Left renal pelvis (tissue), 4 donors: ENCODE measurements at regions not wholly inside any gene's neighbourhood (a gene's known extent, or its start where the extent isn't known, plus 50 kb on each side); places are given as distances from the start of the nearest gene placed in this dataset.
"Not testable (repeated sequence)": the region's sequence is repeated elsewhere in the genome, so short reads cannot be mapped to it uniquely, and the experiment has no call there.

Experiments
- DNase-seq, 4 donors: peaks; one replicate each; pipeline ENCODE4 v3.0.0-alpha.2; 2013; ENCODE audit warnings: low read depth in 4 of 4, low spot score in 3 of 4

DNA sequence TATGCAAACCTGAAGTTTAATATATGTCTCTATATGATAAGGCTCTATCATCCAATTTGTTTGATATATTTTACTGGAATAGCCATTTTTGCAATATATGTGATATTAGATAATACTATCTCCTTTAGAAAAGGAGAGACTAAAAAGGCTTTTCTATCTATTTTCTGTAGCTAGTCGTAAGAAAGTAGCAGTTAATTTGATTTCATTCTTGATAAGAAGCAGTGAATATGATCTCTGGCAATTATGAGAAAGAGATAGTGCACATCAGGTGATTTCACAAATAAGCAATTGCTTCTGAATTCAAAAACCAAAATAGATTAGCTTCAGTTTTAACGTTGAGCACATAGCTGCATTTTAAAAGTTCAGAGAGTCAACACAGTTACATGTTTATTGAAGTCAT is 1318.4 kb downstream of the CDH8 start:
- no peak for DNase-seq

DNA sequence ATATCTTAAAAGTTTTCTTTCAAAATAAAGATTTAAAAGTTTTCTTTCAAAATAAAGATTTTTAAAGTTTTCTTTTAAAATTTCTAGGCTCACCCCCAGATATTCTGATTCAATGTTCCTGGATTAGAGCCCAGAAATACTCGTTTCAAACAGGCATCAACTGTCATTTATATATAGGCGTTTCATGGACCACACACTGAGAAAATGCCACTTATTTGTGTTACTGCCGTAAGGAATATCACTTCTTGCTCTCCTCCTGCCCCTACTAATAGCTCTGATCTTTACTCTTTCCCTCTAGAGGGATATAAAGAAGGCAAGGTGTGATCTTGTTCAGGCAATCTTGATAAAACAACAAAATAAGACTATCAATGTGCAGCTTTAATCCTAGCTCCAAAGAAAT is 1324.1 kb downstream of the CDH8 start:
- DNase-seq = no peak

DNA sequence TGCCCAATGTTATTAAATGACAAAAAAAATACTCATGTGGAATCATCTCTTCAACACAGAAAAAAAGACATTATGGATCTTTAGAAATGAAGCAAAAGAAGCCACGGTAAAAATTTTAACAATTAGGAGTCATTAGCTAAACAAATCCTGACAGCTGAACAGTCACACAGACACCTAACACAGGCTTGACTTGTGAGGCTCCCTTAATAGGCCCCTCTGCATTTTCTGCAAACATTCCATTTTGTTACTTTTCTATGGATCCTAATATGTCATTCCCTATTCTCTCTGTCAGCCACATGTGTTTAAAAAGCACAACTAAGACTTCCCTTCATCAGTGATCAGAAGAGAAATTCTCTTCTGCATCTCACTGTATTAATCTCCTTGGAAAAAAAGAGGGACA is 1331.5 kb downstream of the CDH8 start:
- no peak for DNase-seq

DNA sequence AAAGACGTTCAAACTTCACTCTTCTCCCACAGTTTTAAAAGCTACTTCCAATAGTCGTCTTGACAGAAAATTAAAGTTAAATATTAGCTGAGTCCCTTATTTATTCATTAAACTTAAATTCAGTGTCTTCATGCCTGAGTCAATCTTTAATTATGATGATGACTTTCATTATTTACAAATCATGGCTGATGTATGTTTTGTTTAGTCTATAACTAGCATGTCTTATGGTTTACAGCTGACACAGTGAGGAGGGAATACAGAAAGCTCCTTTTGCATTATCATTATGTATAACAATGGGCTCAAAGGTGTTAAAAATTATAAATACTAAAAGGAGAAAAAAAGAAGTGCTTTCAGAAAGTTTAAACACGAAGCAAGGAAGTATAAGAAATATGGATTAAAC is 1333.1 kb downstream of the CDH8 start:
- DNase-seq = no peak

DNA sequence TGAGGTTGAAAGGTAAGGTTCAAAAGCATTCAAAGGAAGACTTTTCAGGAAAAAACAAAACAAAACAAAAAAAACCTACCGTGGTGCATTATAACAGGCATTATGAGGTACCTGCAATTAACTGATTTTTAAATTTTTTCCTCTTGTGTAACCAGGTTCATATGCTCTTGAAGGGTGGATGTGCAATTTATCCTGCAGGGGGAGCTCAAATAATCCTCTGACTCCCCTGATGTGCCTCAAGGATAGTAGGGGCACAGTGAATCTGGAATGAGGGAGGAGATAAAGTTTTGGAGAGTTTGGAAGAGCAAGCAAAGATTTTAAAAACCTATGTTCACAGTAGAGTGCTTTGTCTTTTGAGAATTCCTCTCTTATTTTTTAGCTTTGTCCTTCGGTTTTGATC is 1349.4 kb downstream of the CDH8 start:
- DNase-seq = no peak

DNA sequence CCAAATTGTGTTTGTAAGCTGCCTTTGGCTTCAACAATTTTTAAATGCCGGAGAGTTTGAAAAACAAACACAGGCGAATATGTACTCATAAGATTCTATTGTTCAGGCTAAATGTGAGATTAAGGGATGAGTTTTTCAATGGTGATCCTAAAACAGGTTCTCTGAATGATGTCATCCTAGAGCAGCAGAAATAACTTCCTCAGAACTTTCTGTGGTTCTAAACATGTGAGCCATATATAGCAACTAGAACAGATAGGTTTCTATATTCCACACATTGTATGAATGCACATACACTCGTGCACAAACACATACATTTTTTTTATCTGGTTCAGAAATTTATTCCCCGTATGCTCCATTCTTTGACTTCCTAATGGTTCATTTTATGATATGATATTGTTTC is 1352.2 kb downstream of the CDH8 start:
- DNase-seq = no peak

DNA sequence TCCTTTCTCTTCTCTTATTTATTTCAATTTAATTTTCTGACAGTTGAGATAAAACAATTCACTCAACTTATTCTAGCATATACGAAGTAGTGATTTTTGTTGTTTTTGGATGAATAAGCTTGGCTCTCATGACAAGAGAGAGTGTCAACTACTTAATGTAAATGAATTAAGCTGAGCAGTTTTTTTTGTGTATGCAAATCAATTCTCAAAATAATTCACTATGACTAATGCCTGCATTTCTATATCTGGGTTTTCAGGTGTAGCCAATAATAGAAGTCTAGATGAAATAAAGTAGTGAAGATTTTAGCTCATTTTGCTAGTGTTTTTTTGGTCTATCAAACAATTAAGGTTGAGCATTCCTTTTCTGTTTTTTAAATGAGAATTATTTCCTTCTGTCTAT is 1354.0 kb downstream of the CDH8 start:
- no peak for DNase-seq

DNA sequence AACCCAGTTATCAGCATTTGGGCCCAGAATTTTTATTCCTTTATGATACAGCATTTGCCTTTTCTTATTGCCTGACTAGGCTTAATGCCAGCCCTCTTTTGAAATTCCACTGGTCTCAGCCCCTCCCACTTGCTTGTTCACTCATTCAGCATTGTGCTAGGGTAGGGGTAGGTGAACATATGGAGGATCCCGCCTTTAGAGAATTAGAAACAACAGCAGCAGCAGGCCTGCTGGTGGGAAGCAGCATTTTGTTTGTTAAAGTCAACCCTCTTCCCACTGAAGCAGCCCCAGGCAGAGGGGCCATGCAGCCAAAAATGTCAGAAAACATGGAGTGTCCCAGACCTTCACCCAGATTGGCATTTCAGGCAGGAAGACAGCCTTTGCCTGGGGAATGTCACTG is 1355.2 kb downstream of the CDH8 start:
- no peak for DNase-seq

DNA sequence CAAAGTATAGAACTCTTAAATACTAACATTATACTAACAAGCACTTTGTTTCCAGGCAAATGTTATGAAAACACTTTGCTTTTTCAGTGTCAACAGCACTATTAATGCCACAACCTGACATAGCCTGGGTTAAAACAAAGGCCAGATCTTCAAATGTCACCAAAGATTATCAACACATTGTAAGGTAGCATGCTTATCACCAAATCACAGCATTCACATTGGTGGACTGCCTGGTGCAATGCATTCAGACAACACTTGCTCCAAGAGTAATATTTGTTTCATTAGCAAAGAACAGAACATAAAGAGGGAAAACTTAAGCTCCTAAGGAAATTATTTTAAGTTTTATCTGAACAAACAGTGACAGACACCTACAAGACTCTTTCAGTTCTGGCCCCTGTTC is 1361.2 kb downstream of the CDH8 start:
- DNase-seq = no peak

DNA sequence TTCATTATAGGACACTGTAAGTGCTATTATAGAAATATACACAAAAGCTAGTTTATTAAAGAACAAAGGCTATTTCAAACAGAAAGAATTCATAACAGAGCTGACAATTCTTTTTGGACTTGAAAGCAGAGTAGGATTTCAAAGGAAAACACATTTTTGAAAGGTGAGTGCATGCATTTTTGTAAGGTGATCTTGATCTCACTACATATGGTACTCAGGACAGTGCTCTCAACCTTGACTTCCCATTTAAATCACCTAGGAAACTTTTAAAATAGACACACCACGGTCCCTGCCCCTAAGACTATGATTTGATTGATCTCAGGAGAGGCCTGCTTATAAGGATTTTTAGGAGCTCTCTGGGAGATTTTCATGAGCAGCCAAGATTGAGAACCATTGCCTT is 1362.0 kb downstream of the CDH8 start:
- DNase-seq = no peak

DNA sequence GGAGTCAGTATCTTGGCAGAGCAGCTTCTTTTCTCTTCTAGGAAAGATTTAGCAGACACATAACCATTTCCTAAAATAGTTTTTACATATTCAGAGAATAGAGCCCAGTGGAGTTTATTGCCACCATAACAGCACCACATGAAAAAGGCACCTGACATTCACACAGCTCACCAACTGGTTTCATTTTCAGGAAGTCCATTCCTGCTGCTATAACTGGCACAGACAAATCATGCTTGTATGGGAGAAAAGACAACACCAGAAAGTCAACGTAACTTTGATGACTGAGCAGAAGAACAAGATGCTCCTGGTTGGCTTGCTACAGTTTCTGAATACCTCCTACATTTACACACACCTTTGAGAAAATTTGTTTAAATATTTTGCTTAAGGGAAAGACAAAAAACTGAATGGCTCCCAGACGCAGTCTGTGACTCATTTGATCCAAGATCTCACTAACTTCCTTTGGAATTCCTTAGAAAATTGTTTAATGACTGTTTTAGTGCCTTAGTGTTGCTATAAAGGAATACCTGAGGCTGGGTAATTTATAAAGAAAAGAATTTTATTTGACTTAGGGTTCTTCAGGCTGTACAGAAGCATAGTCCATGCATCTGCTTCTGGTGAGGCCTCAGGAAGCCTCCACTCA is 1380.6 kb downstream of the CDH8 start:
- DNase-seq = no peak

DNA sequence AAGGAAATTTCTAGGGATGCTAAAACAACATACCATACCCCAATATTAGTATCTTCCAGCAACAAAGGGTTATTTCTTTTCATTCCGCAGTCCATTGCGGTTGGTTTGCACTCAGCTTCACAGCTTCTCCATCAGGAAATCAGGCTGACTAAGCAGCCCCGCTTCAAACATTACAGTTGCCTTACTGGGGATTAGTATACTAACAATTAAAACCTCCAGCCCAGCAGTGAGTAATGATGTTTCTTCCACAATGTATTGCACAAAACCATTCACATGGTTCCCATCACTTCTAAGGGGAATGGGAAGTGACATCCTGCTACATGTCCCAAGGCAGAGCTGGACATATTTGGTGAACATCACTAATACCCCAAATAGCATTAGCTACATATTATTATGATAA is 1384.9 kb downstream of the CDH8 start:
- DNase-seq = no peak

DNA sequence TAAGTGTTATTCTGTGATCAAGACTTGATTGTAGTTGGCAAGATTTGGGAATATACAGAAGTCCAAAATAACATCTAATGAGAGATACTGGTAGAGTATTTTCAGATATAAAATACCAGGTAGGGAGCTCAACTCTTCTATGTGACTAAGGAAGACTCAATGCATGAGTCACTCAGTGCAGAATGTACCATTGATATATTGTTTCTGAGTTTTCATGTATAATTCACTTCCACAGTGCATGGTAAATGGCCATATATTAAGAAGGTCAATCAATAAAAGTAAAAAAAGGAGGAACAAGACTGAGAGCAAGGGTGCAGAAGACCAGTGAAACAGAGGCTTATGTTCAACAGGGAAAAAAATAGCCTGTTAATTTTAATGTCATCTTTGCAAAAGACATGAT is 1387.9 kb downstream of the CDH8 start:
- DNase-seq = no peak

DNA sequence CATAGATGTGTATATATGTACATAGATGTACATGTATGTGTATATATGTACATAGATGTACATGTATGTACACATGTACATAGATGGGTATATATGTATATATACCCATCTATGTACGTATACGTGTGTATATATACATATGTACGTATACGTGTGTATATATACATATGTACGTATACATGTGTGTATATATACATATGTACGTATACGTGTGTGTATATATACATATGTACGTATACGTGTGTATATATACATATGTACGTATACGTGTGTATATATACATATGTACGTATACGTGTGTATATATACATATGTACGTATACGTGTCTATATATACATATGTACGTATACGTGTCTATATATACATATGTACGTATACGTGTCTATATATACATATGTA is 1388.8 kb downstream of the CDH8 start:
- DNase-seq = not testable (repeated sequence)

DNA sequence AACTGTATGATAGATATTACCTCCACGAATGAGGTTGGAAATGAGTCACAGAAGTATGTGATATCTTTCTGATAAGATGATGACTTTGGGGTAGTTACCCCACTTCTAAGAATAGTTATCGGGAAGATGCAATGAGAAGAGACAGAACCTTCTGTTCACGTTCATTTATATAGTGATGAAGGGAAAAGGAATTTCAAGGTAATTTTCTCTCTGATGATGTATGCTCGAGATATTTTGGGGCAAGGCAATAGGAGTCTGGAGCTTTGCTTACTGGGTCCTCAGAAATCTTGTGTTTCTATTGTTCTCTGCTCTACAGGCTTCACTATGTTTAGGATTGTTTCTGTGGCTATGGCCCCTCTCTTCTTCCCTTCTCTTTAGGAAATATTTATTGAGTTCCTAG is 1389.6 kb downstream of the CDH8 start:
- no peak for DNase-seq

DNA sequence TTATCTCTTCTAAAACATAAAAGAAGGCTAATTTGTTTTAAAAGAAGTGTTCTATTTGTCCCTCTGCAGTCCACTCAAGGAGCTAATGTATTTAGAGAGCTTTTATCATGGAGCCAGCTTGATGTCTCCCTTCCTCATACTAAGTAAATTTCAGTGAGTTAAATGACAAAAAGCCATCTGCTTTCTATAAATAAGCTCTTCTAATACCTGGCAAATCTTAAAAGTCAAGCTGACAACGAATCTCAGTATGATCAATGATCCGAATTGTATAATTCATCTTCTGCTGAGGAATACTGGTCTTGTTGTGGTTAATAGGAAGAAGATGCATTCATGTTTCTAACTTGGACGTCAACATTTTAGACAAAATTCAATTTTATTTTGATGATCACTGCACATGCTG is 1390.7 kb downstream of the CDH8 start:
- no peak for DNase-seq

DNA sequence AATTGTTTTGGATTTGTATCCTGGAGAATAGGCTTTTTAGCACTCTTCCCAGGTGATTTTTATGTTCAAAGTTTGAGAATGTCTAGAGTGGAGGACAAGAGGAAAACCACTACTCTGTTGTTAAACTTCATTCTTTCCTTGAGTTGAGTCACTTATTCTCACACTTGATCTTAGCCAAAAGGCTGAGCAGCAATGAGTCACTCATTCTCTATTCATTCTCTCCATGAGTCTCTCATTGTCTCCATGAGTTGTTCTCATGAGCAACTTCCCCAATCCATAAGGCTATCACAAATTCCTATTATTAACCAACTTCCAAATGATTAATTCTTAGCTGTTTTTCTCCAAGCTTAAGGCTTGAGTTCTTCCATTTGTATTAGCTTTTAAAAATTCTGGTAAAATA is 1393.3 kb downstream of the CDH8 start:
- DNase-seq = no peak

DNA sequence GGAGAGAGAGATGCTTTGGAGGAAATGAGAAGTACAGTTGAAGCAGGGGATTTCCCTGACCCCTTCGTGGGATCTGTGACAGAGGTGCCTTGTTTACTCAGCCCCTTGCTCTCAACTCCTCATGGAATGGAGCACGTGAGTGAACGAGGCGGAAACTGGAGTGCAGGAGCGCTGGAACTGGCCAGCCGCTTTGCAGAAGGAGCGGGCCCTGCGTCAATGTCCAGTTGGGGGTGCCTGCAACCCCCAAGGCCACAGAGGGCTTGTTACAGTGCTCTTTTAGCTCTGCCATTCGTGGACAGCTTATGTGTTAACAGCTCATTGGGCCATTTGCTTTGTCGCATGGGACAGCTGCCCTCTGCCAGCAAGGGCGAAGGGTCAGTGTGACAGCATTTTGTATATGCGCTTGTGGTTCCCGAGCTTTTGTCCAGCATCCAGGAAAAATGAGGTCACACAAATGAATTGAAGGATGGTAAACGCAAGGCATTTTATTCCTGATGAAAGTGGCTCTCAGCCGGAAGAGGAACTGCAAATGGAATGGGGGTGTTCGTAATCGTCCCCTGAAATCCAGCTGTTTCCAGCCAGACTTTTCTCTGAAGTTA is 1395.1 kb downstream of the CDH8 start:
- DNase-seq = no peak

DNA sequence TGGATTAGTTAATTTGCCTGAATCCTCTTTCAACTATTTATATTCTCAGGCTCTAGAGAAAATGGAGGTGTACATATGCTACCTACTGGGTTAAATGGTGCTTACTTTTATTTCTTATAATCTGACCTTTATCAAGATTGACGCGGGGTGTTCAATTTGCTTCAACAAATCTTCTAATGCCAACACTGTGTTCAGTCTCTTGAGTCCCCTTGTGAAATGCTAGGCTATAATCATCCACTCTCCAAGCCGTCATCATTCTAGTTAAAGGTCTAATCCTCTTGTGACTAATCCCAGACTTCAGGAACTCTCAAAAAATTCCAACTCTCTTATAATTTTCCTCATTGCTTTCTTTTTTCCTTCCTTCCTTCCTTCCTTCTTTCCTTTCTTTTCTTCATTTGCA is 1396.2 kb downstream of the CDH8 start:
- DNase-seq = no peak

DNA sequence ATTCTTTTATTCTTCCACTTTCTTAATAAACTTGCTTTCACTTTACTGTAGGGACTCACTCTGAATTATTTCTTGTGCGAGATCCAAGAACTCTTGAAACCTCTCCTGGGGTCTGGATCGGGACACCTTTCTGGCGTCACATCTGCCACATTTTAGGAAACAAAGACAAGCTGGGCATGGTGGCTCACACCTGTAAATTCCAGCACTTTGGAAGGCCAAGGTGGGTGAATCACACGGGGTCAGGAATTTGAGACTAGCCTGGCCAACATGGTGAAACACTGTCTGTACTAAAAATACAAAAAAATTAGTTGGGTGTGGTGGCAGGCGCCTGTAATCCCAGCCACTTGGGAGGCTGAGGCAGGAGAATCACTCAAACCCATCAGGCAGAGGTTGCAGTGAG is 1399.6 kb downstream of the CDH8 start:
- not testable (repeated sequence) for DNase-seq

DNA sequence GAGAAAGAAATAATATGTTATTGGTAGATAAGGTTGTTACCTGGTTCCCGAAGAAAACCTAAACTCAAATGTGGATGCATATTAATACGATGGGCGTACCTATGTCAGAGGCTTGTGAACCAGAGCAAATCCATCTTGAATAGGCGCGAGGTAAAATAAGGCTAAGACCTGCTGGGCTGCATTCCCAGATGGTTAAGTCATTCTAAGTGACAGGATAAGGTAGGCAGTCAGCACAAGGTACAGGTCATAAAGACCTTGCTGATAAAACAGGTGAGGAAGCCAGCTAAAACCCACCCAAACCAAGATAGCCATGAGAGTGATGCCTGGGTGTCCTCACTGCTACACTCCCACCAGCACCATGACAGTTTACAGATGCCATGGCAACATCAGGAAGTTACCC is 1400.1 kb downstream of the CDH8 start:
- DNase-seq = peak in 1 of 4 donors; percentile 8

DNA sequence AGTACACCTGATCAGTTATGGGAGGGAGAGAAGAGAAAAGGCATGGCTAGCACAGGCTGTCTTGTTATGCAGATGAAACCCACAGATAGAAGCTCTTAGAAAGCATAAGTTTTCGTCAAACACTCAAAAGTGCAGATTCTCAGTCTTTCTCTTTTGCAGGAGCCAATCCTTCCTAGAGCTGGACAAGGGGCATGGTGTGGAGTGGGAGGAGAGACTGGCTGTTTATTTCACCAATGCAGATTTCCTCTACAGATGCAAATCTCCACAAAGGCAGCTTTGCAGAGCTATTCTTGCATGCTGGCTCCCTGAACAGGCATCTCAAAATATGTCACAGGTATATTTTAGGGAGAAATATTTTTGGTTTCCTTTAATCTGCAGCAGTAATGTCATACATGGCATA is 1400.7 kb downstream of the CDH8 start:
- DNase-seq = no peak

DNA sequence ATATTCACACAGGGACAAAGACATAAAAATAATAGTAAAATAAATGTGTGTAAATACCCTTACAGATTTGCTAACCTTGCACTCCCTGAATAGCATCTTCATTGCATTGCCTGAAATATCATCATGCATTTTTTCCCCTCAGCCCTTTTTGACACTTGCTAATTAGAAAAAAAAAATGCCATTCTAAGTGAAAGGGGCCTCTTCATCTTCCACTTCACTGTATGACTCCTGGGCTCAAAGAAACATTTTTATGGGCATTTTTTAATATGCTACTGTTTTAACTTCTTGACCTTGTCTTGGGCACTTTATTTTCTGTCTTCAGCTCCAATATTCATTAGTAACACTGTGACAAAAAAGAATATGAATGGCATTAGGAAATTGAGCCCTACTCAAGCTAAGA is 1424.4 kb downstream of the CDH8 start:
- DNase-seq = no peak
